GM12891 (cell line): ENCODE measurements at regions not wholly inside any gene's neighbourhood (a gene's known extent, or its start where the extent isn't known, plus 50 kb on each side); places are given as distances from the start of the nearest gene placed in this dataset.

ENCODE experiments used
- DNase-seq: peaks from one replicate; pipeline ENCODE4 v3.0.0; 2011; ENCODE audit warnings: low spot score; ENCODE audit not compliant: insufficient read length
- FAIRE-seq: peaks from 2 replicates; lab custom pipeline; 2011; peaks lifted over from hg19 to GRCh38; lab: Jason Lieb, UNC
- PAX5 ChIP-seq: IDR thresholded peaks from 2 replicates; pipeline ENCODE4 v1.6.1; 2011; ENCODE audit warnings: low read length, moderate library complexity, mild to moderate bottlenecking; ENCODE audit not compliant: insufficient read depth, severe bottlenecking
- POLR2A ChIP-seq: IDR thresholded peaks from 2 replicates; pipeline ENCODE4 v1.6.1; 2011; ENCODE audit warnings: low read depth, low read length, control low read depth
- POLR2AphosphoS5 ChIP-seq: IDR thresholded peaks from 2 replicates; pipeline ENCODE4 v1.6.1; 2011; ENCODE audit warnings: low read depth, low read length, control low read depth
- POU2F2 ChIP-seq: IDR thresholded peaks from 2 replicates; pipeline ENCODE4 v1.6.1; 2011; ENCODE audit warnings: low read depth, mild to moderate bottlenecking, control low read depth, low read length, moderate library complexity
- SPI1 ChIP-seq: IDR thresholded peaks from 2 replicates; pipeline ENCODE4 v1.6.1; 2011; ENCODE audit warnings: low read depth, low read length, control low read depth
- TAF1 ChIP-seq: IDR thresholded peaks from 2 replicates; pipeline ENCODE4 v1.6.1; 2011; ENCODE audit warnings: low read depth, low read length, control low read depth

DNA sequence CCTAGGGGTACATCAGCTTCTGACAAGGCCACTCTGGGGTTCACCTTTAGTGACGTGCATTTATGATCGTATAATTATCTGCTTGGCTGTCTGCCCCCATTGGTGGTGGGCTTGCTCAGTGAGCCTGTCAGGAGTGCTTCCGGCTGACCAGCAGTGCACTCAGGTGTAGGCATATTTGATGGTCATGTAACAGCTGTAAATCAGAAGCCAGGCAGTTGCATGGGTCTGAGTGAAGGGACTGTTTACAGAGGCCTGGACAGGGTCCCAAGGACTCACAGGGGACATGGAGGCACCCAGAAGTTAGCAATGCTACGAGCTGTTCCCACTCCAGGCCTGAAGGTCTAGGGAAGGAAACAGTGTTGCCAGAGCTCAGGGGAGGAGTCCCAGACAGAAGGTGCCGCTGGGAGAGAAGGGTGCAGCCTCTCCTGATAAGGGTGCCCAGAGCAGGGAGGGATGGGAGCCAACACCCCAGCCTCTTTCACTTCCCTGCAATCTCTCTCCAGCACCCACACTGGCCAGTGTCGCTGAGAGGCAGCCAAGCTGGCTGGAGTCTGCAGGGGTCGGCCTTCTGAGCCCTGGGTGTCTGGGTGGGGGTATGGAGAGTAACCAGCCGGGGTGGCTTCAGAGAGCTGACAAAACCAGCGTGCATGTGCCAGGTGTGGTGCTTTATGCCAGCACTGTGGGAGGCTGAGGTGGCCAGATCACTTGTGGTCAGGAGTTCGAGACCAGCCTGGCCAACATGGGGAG, 61.3 kb upstream of the PRR23E start:
- TF ChIP-seq TAF1 (no peak), POLR2A (no peak), POU2F2 (no peak)
- FAIRE-seq (no peak), DNase-seq (no peak)

DNA sequence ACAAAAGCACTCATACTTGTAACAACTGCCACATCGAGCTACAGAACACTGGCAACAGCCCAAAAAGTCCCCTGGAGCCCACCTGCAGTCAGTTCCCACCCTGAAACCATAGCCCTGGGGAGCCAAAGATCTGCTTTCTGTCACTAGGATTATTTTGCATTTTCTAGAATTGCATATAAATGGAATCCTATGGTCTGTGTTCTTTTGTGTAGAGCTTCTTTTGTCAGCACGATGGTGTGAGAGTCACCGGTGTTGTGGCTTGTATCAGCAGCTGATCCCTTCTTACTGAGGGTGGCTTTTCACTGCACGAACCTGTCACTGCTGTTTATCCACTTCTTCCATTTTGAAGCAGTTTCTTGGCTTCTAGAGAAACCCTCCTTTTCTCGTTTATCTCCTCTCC, 60.1 kb upstream of the PRR23E start:
- DNase-seq: no peak
- FAIRE-seq: no peak
- TF ChIP-seq POLR2AphosphoS5 (no peak), POU2F2 (no peak), POLR2A (no peak), PAX5 (no peak), TAF1 (no peak), SPI1 (no peak)

DNA sequence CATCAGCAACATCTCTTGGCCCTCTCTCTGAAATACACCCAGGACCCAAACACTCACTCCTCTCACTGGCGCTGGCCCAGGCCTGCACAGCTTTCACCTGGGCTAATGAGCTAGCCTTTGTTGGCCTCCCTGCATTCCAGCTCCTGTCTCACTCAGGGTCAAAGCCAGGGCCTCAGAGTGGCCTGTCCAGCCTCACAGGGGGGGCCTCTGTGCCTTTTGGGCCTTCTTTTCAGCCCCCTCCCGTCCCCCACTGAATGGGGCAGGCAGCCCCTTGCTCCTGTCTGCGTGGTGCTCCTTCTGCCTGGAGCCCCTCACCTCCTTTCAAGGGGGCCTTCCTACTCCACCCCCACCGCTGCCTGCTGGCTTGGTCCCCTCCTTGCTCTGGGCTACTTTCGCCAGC, 59.0 kb upstream of the PRR23E start:
- DNase-seq: no peak
- TF ChIP-seq PAX5: no peak
- no peak for TF ChIP-seq POLR2AphosphoS5
- no peak for TF ChIP-seq POU2F2
- no peak for TF ChIP-seq TAF1
- TF ChIP-seq SPI1: no peak
- TF ChIP-seq POLR2A: no peak
- FAIRE-seq: no peak

DNA sequence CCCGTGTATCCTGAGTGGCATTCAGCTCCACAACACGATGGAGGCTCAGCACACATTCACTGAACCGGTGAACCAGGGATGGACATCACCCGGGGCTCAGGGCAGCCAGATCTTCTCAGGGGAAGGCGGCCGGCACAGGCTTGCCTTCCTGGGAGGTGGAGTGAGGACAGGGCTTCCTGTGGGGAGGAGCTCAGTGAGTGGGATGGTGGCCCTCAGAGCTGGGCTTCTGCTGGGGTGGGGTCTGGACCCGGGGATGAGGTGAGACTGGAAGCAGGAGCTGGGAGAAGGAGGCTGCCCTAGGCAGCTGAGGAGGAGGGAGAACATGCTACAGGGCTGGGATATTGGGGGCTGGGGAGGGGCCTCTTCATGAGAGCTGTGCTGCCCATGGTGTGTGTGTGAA, 58.5 kb upstream of the PRR23E start:
- no peak for DNase-seq
- no peak for FAIRE-seq
- TF ChIP-seq POLR2AphosphoS5: no peak
- TF ChIP-seq POU2F2: no peak
- TF ChIP-seq PAX5: no peak
- no peak for TF ChIP-seq TAF1
- no peak for TF ChIP-seq SPI1
- TF ChIP-seq POLR2A: no peak

DNA sequence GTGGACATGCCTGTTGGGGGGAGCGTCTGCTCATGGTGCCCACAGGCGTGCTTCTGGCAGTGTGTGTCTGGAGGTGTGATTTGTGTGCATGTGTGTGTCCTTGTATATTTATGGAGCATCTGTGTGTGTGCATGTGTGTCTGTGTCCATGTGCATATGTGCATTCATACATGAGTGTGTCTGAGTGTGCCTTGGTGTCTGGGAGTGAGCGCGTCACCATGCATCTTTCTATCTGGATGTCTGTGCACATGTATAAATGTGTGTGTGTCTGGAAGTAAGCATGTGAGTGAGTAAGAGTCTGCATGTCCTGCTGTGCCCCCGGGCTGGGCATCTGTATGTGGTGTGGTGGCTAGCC, 58.1 kb upstream of the PRR23E start:
- DNase-seq (no peak), FAIRE-seq (no peak)
- no peak for TF ChIP-seq TAF1
- no peak for TF ChIP-seq SPI1
- TF ChIP-seq PAX5: no peak
- TF ChIP-seq POLR2AphosphoS5: no peak
- no peak for TF ChIP-seq POLR2A
- TF ChIP-seq POU2F2: no peak

DNA sequence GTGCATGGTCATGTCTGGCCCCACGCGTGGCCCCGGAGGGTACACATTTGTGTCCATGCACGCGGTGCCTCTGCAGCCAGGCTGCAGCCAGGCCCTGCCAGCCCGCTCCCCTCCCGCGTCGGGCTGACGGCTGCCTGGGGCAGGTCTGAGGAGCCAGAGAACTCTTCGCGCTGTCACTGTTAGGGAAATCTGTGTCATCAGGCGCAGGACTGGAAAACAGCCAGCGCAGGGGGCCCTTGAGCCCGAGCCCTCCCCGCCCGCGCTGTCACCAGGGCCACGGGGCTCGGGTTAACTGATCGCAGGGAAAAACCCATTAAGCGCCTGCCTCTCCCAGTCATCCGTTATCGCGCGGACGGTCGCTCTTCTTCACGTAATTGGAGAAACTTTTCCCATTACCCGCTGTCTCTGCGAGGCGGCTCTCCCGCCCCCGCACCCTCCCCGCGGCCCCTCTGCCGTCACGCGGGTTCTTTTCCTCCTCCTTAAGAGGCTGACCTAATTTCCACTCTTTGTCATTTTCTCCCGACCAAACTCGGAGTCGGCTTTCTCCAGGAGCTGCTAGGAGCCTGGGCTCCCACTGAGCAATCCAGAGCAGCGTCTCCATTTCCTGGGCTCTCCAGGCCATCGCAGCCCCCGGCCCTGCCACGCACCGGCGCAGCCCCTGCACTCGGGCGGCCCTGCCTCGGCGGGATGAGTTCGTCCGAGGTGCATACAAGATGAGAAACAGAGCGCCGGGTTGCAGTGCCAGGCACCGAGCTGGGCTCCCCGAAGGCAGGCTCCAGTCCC, 57.5 kb upstream of the PRR23E start:
- DNase-seq (no peak), FAIRE-seq (no peak)
- TF ChIP-seq POU2F2: no peak
- TF ChIP-seq SPI1: no peak
- TF ChIP-seq PAX5: no peak
- TF ChIP-seq TAF1: no peak
- no peak for TF ChIP-seq POLR2AphosphoS5
- no peak for TF ChIP-seq POLR2A

DNA sequence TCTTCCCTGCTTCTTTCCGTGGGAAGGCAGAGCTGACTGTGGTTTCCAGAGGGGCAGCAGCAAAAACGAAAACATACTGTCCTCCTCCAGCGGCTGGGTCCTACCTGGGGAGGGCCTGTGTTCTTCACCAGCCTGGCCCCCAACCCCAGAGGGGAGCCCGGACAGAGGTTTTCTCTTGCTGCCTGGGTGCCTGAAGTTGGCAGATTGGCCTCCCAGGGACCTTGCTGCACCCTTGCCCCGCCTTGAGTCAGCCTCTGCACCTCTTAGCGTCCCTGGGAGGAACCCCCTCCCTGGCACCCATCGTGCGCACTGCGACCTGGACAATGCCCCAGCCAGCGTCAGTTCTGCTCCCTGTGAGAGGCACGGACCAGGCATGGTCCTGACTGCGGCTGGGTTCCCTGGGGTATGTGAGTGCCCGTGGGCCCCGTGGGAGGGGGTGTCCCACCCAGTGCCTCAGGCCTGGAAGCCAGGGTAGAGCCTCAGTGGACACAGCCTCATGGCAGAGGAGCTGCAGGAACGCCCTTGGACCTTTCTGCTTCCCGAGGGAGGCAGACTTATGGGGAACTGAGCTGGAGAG, 56.8 kb upstream of the PRR23E start:
- TF ChIP-seq POLR2A (no peak), POLR2AphosphoS5 (no peak), SPI1 (no peak), PAX5 (no peak), TAF1 (no peak), POU2F2 (no peak)
- no peak for FAIRE-seq
- no peak for DNase-seq

DNA sequence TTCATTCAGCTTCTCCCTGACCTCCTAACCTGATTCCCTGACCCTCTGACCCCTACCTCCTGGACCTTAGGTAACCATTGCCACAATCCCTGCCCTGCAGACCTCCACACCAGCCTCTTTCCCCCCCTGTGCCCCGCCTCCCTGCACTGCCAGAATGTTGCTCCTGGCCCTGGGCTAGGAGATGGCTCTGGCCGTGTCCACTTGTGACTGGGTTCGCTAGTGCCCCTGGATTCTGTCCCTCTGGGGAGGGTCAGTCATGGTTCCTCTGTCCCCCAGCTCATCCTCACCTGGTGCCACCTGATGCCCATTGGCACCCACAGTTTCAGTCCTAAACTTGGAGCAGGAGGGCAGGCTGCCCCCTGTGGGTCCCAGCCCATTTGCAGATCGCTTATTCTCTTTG, 56.2 kb upstream of the PRR23E start:
- no peak for TF ChIP-seq POLR2AphosphoS5
- TF ChIP-seq TAF1: no peak
- no peak for TF ChIP-seq PAX5
- no peak for TF ChIP-seq SPI1
- TF ChIP-seq POU2F2: no peak
- no peak for TF ChIP-seq POLR2A
- DNase-seq (no peak), FAIRE-seq (no peak)

DNA sequence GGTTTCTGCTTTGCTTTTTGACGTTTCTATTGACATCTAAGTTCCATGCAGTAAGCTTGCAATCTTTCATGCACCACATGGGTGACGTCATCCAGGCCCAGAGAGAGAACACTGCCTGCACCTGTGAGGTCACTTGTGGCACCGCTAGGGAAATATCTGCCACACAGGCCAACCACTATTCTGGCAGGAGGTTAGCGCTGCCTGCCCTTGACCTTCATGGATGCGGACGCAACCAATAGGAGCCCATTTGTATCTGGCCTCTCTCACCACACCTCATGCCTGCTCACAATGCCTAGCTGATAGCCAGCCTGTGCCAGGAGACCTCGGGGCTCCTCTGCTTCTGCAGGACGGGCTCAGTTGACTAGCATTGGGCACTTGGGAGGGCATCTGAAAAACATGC, 55.8 kb upstream of the PRR23E start:
- TF ChIP-seq SPI1 (no peak), POLR2A (no peak), PAX5 (no peak), POU2F2 (no peak), TAF1 (no peak), POLR2AphosphoS5 (no peak)
- FAIRE-seq (no peak), DNase-seq (no peak)
